ENCODE measurements at regions not wholly inside any gene's neighbourhood (a gene's known extent, or its start where the extent isn't known, plus 50 kb on each side); places are given as distances from the start of the nearest gene placed in this dataset.

DNA sequence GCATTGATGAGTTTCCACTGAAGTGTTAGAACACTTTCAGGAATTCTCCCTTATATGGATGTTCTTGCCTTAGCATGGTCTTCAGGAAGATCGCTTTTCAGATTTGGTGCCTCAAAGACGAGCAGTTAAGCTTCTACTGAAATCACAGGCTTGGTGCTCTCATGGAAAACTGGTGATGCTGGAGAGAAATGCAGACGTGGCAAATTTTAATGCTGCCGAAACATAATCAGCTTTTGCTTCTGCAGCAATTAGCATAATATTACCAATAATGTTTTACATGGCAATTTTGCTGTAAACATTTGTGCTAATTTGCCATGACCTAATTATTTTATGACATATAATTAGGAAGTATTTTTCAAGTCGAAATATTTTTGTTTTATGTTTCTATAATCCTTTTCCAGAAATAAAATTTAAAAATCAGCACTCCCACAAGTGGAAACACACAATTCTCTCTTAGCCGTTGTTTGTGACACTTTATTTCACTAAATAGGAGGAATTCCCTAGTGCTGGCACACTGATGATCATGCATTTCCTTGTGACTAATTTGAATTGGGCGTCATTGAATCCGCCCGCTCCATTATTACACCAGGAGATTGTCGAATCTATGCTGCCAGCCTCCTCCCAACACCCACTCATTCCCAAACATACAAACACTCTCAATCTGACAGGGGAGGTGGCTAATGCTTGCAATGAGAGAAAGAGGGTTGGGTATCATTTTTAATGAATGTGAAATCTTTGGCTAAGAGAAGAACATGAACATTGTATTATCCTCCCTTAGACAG, 506.8 kb upstream of the PPP2R3A start:
- no peak for DNase-seq (ENCODE audit: low read depth in 2 of 3, low spot score in 2 of 3)

DNA sequence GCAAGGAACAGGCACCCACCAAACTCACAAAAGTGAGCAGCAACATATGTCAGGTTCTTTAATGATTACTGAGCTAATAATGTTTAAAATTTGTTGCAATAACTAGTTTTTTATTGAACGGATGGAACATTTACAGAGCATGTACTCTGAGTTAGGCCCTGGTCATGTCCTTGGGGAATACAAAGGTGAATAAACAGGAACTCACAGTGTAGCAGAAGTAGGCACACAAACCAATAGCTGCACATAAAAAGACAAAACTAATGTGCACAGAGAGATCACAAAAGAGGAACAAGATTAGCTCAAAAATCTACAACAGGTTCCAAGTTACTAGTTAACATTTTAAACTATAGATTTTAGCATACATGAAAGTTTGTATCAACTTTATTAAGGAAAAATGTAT, 505.3 kb upstream of the PPP2R3A start:
- DNase-seq (ENCODE audit: low read depth in 2 of 3, low spot score in 2 of 3), result no peak

DNA sequence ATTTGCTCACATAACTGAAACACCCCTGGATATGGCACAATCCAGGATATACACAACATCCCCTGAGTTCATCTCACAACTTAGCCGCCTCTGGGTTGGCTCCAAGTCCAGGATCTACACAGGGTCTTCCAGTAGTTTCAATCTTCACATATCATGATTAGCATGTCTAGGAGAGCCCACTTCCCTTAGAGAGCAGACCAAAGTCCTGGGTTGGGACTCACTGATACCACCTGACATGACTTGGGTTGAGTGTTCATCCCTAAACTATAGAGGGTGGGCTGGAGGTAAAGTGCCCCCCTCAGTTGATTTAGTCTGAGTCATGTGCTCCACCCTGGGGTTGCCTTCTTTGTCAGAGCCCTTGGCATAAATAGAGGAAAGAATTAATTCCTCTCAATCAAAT, 493.6 kb upstream of the PPP2R3A start:
- DNase-seq (ENCODE audit: low read depth in 2 of 3, low spot score in 2 of 3), result no peak

DNA sequence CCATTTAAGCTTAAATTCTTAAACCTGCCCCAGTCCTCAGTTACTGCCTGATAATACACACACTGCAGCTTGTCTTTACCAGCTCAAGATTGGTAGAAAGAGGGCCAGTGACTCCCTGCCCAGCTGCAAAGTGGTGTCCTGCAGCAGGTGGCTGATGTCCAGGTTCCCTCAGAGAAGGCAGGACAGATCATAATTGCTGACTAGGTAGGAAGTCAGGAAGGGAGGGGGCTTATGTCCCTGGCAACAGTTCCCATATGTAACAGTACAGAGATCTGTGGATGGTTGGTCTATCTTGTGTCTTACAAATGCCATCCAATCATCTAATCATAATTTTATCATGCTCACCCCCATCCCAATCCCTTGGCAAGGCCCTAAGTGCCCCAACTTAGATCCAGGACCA, 492.1 kb upstream of the PPP2R3A start:
- no peak for DNase-seq (ENCODE audit: low read depth in 2 of 3, low spot score in 2 of 3)

DNA sequence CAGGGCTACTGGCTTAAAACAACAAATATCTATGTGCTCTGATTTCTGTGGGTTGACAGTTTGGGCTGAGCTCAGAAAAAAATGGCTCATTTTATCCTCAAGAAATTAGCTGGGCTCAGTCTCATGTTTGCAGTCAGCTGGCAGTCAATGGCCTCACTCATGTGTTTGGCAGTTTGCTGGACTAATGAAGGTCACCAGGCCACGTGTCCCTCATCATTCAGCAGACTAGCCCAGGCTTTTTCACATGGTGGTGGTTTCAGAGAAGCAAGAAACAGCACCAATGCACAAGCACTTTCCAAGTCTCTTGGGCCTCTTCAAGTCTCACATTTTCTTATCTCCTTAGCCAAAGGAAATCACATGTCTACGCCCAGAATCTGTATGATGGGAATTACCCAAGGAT, 478.3 kb upstream of the PPP2R3A start:
- no peak for DNase-seq (ENCODE audit: low read depth in 2 of 3, low spot score in 2 of 3)

DNA sequence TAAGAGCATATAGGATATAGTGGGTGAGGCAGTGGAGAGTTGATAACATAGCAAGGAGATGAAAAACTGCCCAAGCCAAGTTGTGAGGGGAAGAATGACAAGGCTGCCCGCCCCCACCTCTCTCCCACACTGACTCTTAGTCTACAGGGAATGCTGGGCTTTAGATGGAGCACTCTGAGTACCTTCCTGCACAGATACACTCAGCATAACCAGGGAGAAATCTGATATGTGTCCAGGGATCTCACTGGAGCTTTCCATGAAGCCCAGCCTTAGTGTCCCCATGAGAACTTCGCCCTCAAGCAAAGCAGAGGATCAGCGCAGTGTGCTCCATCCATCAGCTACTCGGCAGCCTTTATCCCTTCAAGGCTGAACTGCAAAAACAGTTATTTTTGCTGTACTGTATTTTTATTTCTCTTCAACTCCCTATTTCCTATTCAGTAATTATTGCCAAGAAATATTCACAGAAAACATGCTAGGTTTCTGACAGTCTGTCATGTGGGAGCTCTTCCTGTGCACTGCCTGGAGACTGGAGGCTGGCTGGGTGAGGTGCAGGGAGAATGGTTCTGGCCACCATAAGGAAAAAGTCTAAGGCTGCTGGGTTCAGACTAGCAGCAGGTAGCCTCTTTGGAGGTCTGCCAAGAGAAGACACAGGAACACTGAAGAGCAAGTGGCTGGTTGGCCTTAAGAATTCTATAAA, 475.2 kb upstream of the PPP2R3A start:
- DNase-seq (ENCODE audit: low read depth in 2 of 3, low spot score in 2 of 3), result no peak

DNA sequence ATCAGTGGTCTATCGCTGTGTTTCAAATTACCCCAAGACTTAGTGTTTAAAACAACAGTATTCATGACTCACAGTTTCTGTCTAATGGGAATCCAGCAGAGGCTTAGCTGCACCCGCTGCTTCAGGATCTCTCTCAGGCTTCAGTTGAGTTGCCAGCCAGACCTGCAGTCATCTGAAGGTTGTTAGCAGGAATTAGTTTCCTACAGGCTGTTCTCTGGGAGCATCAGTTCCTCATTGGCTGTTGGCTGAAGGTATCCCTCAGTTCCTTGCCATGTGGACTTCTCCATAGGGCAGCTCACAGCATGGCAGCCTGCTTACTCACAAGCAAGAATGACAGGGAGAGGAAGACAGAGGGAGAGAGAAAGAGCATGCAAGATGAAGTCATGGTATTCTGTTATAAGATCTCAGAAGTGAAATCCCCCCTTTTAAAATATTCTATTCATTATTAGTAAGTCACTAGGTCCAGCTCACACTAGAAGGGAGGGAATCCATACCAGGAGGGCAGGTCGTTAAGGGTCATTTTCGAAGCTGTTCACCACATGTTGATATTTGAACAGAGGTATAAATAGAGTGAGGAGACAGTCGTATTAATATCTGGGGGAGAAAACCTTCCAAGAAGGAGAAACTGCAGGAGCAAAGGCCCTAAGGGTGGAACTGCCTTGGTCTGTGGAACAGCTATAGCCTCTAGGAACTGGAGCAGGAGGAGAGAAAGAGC, 473.9 kb upstream of the PPP2R3A start:
- DNase-seq (ENCODE audit: low read depth in 2 of 3, low spot score in 2 of 3), result no peak

DNA sequence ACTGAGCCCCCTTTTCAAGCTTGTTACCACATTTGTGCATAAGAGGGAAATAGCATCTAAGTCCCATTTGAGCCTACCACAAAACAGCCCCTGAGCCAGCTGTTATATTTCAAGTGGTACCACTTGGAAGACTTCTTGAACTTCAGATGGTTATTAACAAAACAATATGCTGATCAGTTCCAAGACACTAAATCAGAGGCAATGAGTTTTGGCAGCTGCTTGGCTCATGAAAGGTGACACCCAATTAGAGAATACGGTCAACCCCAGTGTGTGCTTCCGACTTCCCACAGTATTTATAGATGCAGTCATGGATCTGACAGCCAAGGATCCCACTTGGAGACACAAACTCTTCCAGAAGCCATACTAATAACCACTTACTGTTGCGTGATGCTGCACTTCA, 469.6 kb upstream of the PPP2R3A start:
- DNase-seq (ENCODE audit: low read depth in 2 of 3, low spot score in 2 of 3), result no peak

DNA sequence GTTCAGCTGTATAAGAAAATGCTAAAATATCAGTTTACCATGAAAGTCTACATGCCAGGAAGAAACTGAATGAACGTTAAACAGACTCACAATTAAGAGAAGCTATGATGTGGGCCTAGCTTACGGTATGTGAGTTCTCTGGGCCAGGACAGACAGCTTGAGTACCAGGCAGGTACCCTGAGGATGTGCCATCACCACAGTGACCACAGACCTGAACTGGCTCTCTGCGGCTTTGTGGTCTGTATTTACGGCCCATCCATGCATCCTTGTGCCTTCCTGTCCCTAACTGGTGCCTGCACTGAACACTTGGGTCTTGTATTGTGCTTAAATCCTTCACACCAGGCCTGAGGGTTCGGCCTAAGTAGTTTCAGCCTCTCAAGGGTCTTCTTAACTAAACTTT, 467.5 kb upstream of the PPP2R3A start:
- no peak for DNase-seq (ENCODE audit: low read depth in 2 of 3, low spot score in 2 of 3)

DNA sequence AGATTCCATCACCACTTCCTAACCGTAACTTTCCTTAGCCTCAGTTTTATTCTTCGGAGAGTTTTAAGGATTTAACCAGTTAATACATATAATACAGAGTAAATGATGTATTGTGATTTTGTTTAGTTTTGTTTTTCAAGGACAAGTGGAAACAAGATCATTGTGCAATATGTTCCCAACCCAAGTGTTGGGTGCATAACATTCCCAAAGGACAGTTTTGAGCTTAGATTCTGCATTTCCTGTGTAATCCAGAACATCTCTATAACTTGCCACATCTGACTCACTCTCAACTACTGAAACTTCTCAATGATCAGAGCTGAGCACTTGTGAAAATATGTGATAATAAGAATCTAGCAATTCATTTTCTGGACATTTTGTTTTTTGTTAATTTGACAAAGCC, 466.1 kb upstream of the PPP2R3A start:
- no peak for DNase-seq (ENCODE audit: low read depth in 2 of 3, low spot score in 2 of 3)

DNA sequence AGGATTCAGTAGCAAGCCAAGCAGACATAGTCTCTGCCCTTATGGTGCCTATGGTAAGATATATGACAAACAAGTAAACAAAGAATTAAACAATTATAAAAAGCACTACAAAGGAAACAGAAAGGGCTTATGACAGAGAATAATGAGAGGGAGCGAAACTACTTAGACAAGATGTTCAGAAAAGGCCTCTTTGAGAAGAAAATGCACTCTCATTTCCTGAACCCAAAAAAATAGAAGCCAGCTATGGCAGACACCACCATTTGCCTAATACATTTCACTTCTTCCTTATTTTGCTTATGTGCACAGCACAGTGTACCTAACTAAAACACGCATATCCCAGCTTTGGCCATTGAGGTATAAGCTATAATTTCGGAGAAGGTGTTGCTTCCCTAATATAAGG, 465.5 kb upstream of the PPP2R3A start:
- peak in 1 of 3 donors; percentile 44 for DNase-seq (ENCODE audit: low read depth in 2 of 3, low spot score in 2 of 3)

DNA sequence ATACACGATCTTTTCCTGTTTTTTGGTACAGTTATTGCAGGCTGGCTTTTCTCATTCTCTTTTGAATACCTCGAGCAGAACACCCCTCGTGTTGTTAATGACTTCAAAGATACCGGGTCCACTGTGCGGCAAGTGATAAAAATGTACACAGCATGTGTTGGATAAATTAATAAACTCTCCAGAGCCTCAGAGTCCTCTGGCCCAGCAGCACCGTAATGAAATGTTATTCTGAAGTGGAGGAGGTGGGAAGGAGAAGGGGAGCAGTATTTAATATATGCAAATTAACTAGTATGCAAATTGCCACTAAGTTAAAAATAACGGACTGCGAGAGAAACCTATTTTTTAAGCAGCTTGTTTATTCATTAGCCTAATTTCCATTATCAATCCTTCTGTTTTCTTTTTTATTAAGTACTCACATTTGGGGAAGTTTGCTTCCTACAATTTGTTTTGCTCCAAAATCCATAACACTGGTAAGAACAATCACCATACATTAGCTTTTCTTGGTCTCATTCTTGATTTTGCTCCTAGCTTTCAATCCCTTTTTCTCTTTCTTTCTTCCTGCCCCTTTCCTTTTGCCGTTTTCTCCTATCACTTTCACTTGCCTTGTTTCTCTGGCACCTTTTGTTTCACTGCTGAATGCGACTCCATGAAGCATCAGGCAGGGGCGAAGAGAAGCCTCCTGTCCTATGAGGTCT, 462.3 kb upstream of the PPP2R3A start:
- DNase-seq (ENCODE audit: low read depth in 2 of 3, low spot score in 2 of 3), result peak in 1 of 3 donors; percentile 3

DNA sequence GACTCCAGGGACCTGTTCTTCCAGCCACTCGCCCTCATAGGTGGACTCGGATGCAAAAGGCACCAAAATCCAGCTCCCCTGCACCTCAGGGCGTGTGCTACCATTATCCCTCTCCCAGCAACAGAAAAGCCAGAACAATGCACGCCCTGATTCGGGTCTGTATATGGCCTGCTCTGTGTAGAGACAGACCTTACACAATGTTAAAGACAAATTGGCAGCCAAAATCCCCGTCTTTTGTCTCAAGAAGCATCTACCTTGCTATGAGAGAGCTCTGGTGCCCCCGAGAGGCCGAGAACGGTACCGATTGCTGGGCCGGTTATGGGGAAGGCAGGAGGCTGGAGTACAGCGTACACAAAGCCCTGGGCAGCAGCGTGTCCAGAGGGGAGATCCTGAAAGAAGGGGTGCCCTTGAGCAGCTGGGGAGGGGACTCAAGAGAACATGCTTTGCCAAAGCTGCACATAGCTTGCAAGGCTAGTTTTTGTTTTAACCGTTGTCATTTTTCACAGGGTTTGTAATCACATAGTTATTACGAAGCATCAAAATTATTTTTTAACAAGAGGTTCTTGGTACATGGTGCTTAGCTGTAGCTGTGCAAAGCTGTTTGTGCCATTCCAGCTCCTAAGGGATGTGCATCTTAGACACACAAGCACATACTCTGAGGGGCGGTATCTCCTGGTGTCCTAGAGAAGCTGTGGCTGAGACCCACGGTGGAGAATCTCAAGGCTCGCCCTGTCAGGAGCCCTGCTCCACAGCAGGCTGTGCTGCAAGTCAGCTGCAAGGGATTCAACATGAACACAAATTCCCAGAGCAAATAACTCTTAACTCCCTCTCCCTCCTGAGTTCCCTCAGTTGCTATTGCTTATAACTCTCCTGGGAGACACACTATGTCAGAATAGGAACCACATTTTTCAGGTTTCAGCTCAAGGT, 461.5 kb upstream of the PPP2R3A start:
- peak in 2 of 3 donors; percentile 61 to 87 for DNase-seq (ENCODE audit: low read depth in 2 of 3, low spot score in 2 of 3)

DNA sequence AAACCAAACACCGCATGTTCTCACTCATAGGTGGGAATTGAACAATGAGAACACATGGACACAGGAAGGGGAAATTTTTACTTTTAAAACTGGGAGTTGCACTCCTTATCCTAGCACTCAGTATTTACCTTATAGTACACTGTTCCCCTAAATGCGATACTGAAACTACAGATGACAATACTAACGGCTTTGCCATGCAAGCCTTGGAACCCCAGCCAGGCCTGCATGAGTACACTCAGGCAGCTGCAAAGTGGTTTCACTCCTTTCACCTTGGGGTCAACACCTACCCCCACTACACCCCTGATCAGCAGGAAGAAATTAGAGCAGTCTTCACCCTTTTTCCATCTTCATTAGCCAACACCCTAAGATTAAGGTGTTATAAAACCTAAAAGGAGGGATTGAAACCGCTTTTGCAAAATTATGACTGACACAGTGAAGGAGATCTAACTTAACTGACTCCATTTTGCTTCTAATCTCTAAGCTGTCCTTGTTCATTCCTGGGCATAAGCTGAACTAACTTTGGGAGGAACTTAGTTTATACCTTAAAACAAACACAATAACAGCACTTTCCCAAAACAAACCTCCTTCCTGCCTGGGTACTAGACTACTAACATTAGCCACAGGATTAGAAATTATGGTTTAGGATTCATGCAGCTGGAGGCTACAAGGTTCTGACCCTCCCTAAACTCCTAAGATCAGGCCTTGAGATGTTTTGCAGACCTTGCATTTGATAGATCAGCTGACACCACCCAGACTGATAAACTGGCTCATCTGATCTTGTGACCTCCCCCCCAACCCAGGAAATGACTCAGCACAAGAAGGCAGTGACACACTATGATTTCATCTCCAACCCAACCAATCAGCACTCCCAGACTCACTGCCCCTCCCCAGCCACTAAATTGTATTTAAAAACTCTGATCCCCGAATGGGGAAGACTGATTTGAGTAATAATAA, 452.1 kb upstream of the PPP2R3A start:
- DNase-seq (ENCODE audit: low read depth in 2 of 3, low spot score in 2 of 3), result peak in 1 of 3 donors; percentile 24

DNA sequence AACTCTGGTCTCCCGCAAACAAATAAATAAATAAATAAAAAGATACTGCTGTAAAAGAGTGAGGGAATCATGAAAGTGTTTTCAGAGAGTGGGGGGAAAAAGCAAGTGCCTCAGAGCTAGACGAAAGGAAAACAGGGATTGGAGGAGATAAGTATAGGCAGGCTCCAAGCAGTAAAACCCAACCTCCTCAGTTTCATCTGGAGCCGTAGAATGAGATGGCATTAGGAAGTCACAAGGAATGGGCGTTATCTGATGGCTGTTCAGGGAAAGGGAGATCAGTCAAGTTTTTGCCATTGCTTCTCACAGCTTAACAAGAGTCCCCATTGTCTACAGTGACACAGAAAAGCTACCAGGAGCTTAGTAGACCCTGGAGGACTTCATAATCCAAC, 451.5 kb upstream of the PPP2R3A start:
- DNase-seq (ENCODE audit: low read depth in 2 of 3, low spot score in 2 of 3), result no peak

DNA sequence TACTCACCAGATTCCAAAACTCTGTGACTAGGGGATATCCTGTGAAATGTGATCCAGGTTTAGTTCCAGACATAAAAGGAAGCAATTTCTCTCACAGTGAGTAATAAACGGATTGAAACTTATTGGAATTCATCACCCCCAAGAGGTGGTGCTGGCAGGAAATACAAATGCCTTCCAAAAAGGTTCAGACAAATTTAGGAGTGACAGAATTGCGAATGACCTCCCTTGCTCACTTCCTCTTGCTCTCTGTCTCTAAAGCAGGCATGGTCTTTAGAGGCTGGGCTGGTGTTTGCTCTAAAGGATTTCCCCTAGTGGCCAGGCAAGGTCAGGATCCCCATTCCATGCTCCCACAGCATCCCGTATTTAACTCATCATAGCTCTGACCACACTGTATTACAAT, 449.4 kb upstream of the PPP2R3A start:
- DNase-seq (ENCODE audit: low read depth in 2 of 3, low spot score in 2 of 3), result no peak

DNA sequence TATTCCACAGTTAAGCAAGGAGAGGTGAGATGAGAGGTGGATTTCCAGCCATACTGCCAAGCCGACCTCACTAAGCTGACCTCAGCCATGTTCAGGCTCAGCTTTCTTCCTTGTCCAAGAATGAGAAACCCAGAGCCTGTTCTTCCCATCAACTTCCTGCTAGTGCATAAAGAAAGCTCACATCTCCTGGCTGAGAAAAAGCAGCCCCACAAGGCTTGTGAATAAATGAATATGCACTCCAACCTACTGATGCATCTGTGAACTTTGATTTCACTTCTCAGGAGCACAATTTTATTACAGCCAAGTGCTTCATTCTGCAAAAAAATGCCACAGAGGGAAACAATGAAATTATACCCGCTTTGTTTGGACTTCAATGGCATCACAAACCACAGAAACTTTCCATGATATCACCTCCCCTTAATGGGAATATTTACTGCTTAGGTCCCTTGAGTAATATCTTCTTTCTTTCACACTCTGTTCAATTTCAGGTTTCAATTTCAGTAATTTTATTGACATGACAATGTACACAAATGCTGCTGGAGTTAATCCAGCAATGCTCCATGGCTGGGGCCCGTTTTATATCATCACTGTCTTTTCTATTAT, 437.0 kb upstream of the PPP2R3A start:
- DNase-seq (ENCODE audit: low read depth in 2 of 3, low spot score in 2 of 3), result no peak

DNA sequence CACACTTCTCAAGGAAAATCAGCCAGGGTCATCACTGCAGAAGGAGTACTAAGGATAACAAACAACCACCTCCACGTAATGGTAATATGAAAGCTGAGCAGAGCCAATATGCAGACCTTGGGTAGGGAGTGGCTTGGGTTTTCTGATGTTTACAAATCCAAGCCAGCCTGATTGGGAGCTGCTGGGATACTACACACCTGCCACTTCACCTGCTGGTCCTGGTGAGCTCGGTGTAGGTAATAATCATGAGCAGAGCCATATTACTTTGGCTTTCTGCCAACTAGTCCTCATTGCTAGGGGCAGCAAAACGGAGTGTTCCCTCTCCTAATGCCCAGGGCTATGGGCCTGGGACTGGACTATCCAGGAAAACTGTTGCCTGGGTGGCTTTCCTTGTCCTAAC, 433.5 kb upstream of the PPP2R3A start:
- DNase-seq (ENCODE audit: low read depth in 2 of 3, low spot score in 2 of 3), result no peak

DNA sequence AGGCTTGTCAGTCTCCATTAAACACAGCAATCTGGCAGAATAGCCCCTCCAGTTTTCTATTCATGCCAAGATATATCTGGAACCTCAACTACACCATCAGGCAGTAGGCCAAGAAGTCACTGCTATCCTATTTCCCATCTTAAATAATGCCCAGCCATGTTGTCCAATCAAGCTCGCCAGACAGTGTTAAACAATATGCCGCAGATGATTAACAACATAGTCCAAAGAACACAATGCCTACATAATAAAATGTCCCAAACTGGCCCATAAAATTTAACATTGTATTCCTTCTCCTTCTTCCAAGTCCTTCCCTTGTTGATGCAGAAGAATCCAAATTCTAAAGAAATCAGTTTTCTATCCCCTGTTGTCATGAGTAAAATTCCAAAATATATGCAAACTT, 427.4 kb upstream of the PPP2R3A start:
- DNase-seq (ENCODE audit: low read depth in 2 of 3, low spot score in 2 of 3), result no peak

All from hematopoietic multipotent progenitor cell (in vitro differentiated cells).